Epithelial cell of proximal tubule (primary cell): ENCODE measurements at regions not wholly inside any gene's neighbourhood (a gene's known extent, or its start where the extent isn't known, plus 50 kb on each side); places are given as distances from the start of the nearest gene placed in this dataset.

Experiments used
- DNase-seq: peaks from one replicate; pipeline ENCODE4 v3.0.0-alpha.2; 2011; ENCODE audit warnings: low read depth
- H3K4me3 ChIP-seq: 2 replicates; pipeline ENCODE4 v1.5.1; 2011; ENCODE audit warnings: low read depth, mild to moderate bottlenecking, low read length
- TF ChIP-seq, protein P1 (sequence below): conservative IDR thresholded peaks from 2 replicates; pipeline ENCODE4 v1.5.1; 2012; ENCODE audit warnings: low read depth, mild to moderate bottlenecking, low read length

DNA sequence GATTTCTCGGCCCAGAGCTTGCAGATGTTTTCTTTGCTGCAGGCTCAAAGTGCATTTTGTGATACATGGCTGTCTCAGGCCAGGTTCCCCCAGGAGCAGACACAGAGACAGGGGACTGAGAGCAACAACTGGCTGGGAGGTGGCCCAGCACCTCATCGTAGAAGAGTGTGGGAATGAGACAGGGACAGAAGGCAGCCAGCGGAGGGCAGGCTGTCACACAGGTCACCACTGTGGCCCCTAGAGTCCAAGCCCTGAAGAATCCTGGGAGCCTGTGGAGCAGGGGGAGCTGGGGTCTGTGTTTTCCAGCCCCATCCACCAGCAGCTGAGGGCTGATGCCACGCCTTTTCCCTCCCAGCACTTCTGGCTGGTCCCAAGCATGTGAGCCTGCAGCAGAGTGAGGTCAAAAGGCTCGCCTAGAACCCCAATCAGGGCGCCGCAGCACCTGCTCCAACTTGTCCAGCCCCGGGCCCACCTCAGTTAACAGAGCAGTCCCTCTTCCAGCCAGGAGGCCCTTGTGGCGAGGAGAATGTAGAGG is 723.8 kb downstream of the UQCRFS1 start:
- no peak for DNase-seq
- H3K4me3 ChIP-seq, result no peak overlapping the region
- TF ChIP-seq, protein P1, sequence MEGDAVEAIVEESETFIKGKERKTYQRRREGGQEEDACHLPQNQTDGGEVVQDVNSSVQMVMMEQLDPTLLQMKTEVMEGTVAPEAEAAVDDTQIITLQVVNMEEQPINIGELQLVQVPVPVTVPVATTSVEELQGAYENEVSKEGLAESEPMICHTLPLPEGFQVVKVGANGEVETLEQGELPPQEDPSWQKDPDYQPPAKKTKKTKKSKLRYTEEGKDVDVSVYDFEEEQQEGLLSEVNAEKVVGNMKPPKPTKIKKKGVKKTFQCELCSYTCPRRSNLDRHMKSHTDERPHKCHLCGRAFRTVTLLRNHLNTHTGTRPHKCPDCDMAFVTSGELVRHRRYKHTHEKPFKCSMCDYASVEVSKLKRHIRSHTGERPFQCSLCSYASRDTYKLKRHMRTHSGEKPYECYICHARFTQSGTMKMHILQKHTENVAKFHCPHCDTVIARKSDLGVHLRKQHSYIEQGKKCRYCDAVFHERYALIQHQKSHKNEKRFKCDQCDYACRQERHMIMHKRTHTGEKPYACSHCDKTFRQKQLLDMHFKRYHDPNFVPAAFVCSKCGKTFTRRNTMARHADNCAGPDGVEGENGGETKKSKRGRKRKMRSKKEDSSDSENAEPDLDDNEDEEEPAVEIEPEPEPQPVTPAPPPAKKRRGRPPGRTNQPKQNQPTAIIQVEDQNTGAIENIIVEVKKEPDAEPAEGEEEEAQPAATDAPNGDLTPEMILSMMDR, result no peak

DNA sequence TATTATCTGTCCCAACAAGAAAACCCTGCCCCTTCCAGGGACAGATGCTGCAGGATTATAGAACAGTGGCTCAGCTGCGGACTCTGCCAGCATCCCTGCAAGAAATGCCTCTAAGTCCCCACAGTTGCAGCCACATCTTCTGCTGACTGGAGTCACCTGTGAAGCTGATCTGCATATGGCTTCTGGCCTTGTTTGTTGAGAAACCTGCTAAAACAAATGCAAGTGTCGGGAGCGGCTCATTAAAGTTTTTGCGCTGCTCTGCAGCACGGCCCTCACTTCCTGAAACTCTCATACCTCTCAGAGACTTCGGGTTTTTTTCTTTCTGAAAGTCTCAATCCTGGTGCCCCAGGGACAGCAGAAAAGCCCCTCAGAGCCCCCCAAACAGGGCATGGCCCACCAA is 725.0 kb downstream of the UQCRFS1 start:
- H3K4me3 ChIP-seq, result no peak overlapping the region
- TF ChIP-seq, protein P1, result no peak
- no peak for DNase-seq

DNA sequence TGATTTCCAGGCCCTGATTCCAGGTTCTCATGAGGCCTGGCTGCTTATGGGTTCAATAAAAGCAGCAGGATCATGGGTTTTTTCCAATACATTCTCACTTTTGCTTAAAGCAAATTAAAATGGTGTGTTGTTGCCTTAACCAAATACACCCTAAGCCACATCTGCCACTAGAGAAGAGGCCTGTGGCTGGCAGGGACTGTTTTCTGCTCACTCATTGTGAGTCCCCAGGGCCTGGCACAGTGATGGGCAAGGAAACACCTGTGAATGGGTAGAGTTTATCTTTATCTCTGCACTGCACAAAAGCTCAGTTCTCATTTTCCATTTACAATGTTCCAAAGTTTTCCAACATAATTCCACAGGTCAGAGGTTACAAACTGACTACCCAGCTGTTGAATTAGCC is 726.0 kb downstream of the UQCRFS1 start:
- TF ChIP-seq, protein P1, result no peak
- no peak for DNase-seq
- no peak overlapping the region for H3K4me3 ChIP-seq

DNA sequence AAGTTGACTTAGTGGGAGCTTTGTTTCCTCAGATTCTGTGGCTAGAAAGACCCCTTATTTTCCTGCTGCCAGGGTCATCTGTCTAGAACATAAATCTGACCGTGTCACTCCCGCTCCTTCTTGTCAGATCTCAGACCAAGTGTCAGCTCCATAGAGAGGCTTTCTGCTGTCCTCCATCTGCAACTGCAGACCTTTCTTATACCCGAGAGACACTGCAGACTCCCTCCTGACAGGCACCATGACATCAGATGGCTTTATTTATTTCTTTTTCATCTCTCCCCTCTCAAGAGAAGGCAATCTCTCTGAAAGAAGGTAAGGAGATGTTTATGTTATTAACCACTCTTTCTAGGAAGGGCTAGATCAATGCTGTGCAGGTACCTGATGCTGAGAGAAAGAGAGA is 726.5 kb downstream of the UQCRFS1 start:
- H3K4me3 ChIP-seq, result no peak overlapping the region
- TF ChIP-seq, protein P1, result no peak
- no peak for DNase-seq

DNA sequence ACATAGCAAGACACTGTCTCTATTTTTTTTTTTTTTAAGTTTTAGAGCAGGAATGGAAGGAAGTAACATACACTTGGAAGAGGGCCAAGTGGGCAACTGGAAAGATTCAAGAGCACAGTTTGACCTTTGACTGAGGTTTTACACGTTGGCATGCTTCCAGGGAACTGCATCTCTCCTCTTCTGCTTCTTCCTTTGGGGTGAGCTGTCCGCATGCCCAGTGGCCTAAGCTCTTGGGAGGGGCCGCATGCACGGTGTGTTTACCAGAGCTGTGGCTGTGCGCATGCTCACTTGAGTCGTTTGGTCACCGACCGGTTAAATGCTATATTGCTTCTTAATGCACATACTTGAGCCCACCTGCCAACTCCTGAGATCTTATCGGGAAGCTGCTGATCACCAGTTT is 727.7 kb downstream of the UQCRFS1 start:
- TF ChIP-seq, protein P1, result no peak
- DNase-seq, result no peak
- H3K4me3 ChIP-seq, result no peak overlapping the region

DNA sequence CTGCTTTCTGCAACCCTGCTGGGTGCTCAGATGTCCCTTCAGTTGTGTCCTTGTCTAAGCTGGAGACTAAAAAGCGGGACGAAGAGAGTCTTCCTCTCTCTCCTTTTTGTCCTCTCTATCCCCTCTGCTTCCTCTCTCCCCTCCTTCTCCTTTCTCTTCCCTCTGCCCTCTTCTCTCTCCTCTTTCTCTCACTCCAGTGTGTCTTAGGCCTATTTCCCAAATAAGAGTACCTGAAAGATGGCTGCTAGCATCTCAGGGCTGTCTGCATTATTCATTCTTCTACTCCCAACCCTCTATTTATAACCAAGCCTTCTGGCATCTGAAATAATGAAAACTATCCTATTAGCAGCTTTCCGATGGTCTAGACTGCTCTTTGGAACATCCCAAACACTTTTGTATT is 729.8 kb downstream of the UQCRFS1 start:
- H3K4me3 ChIP-seq, result no peak overlapping the region
- no peak for DNase-seq
- TF ChIP-seq, protein P1, result no peak

DNA sequence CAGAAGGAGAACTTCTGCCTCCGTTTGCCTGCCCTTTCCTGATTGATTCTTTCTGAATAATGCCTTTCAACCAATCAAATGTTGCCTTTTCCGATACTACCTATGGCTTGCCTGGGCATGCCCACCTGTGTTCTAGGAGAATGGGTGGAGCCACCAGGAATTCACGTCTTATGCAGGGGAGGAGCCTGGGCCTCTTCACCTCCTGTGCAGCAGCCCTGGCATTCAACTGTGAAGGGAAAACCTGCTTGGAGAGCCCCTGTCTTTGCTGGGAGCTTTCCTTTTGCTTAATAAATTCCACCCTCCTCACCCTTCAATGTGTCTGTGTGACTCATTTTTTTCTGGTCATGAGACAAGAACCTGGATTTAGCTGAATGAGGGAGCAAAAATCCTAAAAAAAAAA is 730.7 kb downstream of the UQCRFS1 start:
- TF ChIP-seq, protein P1, result no peak
- no peak for DNase-seq
- H3K4me3 ChIP-seq, result no peak overlapping the region
